GM21529 (cell line): ENCODE measurements at regions not wholly inside any gene's neighbourhood (a gene's known extent, or its start where the extent isn't known, plus 50 kb on each side); places are given as distances from the start of the nearest gene placed in this dataset.
"Not testable (repeated sequence)": the region's sequence is repeated elsewhere in the genome, so short reads cannot be mapped to it uniquely, and the experiment has no call there.

Experiments used
- ATAC-seq: cut with Tn5 transposase; IDR thresholded peaks from one replicate; pipeline ENCODE4 v1.9.1; 2021; ENCODE audit not compliant: unreplicated experiment

- no peak for ATAC-seq
These were observed 108.8 kb downstream of the NPY start for GRCh38 chr7:24392774-24393173.

DNA sequence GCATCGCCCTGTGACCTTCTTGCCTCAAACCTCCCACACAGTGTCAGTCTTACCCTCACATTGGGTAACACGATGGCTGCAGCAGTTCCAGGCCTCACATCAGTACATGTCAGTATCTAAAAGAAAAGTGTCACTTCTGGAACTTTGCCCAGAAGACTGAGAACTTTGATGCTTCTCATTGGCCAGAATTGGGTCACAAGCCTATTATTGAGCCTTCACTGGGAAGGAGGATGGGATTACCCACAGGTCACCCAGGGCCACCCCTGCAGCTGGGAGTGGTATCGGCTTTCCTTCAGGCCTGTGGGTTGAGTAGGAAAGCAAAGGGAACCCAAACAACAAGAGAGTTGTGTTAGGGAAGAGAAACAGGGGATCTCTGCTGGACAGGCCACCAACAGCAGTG, 111.5 kb downstream of the NPY start:
- ATAC-seq, result no peak

DNA sequence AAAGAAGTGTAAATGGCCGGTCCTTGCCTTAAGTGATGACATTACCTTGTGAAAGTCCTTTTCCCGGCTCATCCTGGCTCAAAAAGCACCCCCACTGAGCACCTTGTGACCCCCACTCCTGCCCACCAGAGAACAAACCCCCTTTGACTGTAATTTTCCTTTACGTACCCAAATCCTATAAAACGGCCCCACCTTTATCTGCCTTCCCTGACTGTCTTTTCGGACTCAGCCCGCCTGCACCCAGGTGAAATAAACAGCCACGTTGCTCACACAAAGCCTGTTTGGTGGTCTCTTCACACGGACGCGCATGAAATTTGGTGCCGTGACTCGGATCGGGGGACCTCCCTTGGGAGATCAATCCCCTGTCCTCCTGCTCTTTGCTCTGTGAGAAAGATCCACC, 112.4 kb downstream of the NPY start:
- not testable (repeated sequence) for ATAC-seq

DNA sequence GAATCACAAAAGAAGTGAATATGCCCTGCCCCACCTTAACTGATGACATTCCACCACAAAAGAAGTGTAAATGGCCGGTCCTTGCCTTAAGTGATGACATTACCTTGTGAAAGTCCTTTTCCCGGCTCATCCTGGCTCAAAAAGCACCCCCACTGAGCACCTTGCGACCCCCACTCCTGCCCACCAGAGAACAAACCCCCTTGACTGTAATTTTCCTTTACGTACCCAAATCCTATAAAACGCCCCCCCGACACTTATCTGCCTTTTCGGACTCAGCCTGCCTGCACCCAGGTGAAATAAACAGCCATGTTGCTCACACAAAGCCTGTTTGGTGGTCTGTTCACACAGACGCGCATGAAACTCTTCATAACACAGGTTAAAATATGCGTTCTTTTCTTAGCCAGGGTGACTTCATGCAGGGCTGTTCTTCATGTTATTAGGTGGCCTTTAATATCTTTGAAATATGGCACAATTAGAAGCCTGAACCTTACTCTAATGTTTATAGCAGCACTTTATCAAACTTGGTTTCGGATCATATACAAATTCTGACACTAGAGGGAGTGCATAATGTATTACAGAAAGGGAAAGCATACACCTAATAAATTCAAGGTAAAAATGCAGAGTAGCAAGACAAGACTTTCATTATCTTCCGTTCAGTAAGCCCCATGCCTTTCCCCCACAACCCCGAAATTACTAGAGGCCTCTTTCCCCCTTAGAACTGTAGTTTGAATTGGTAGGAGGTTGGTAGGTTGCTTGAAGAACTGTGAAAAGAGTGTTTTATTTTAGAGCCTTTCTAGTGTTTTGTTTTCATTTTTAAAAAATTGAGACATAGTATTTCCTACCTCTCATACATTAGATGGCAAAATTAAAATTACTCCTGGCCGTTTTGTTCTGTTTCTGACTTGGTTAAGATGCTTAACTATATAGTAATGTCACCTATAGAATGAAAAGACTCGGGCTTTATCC, 117.9 kb downstream of the NPY start:
- no peak for ATAC-seq

DNA sequence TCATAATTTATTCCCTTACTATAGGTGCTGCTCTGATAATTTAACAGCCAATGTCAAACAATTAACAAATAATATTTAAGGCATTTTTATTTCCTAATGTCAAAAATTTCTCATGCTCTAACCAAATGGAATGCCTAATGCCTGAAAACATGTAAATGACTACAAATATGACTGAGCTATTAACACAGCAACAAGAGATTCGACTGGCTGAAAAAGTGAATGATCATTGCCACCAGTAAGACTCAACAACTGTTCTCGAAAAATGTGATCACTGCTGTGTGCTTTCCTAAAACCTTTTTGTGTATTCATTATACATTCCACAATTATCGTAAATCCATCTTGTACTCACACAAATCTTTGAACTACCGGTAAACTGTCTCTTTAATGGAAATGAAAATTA, 118.7 kb downstream of the NPY start:
- ATAC-seq, result no peak

DNA sequence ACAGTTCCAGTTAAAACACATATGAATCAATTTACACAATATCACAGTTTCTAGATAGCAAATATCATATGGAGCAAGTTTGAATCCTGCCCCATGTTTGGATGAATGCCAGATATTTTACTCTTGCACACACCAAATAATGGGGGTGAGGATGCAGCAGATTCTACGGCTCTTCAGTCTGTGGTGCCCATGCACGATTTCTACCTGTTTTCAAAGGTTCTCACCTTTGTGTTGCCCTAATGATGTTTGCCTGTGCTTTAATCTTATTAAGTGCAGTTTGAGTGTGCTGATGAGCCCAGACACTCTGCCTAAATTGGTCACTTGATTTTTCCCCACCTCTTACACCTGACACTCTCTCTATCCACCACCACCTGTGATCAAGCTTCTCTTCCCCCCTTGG, 119.6 kb downstream of the NPY start:
- no peak for ATAC-seq

GRCh38 chr7:24404315-24404714, 120.3 kb downstream of the NPY start:
- no peak for ATAC-seq

DNA sequence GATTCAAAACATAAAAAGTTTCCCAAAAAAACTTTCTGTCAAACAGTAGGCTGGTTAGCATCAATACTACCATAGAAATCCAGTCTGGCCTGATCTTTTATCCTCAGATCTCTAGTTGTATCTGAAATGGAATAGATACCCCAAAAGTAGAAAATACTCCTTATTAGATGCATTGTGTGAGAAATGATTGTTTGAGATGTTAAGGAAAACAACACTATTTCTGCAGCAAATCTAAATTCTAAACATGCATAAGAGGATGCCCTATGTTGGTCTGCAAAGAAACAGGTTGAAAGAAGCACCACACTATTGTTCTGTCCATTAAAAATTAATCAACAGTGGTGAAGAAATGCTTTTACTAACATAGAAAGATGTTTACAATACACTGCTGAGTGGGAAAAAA, 121.0 kb downstream of the NPY start:
- no peak for ATAC-seq

DNA sequence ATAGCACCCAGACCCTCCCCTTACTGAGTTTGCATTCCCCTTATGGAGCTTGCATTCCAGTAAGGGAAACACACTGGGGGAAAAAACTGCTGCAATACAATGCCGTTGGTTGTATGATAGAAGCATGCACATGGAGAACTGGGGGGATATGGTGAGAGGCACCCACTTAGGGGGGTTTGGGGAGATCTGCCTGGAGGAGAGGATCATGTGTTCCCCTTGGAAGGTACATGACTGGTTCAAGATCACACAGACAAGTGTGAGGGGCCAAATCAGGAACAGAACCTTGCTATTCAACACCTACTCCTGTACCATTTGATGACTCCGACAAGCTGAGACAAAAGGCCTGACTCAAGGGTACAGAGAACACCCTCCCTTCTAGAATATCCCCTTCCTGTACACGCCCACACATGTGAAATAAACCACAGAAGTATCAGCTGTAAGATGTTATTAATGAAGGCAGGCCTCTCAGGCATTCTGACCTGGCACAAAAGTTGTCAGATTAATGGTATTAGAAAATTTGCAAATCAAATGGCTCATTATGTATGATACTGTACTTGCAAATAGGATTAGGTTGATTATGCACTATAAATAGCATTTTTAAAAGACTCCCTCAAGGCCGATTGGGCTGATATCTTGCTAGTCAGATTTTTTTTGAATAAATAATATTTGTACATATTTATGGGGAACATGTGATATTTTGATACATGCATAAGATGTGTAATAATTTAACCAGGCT, 122.2 kb downstream of the NPY start:
- ATAC-seq, result no peak

DNA sequence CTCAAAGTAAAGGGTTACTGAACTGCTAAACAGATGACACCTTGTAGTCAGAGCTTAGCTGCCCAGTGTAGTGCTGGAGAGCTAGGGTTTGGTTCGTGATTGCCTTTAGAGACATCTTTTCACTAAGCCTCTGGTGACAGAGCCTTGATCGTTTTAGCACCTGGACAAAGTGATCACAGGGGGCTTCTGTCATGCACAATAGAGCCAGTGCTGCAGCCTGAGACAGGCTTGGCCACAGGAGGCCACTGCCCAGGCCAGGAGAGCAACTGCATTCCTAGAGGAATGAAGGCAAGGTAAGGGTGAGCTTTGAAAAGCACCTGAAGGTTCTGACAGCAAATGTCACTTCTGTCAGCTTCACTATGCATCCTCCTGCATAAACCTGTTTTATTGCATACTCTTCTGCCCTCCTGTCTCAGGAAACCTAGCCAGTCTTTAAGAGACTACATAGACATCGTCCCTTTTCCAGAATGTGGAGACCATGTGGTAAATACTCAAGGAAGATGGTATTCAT, 122.9 kb downstream of the NPY start:
- ATAC-seq, result no peak

GRCh38 chr7:24407965-24408364, 124.0 kb downstream of the NPY start:
- no peak for ATAC-seq

DNA sequence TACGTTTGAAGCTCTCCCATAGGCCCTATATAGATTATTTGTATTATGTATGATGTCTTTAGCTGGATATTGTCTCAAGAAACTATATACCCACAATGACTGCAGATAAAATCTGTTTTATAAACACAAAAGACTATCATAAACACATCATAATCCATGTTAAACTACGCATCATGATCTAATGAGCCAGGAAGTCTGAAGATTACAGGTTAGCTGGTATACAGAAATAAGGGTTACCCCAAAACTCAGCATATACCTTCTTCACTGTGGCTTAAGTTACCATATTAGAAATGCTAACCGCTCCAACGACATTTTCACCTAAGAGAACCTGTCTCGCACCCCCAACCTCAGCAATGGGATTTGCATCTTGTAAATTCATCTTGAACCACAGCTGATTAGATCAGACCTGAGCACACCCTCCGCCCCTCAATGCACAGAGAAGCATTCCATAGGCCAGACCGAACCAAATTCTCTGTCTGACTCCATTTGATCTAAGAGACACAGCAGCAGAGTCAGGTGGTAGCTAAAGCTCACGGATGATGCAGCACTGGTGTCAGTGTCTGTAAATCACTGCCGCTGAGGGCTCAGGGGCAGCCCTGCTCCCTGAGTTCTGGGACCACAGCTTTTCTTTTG, 124.9 kb downstream of the NPY start:
- no peak for ATAC-seq

DNA sequence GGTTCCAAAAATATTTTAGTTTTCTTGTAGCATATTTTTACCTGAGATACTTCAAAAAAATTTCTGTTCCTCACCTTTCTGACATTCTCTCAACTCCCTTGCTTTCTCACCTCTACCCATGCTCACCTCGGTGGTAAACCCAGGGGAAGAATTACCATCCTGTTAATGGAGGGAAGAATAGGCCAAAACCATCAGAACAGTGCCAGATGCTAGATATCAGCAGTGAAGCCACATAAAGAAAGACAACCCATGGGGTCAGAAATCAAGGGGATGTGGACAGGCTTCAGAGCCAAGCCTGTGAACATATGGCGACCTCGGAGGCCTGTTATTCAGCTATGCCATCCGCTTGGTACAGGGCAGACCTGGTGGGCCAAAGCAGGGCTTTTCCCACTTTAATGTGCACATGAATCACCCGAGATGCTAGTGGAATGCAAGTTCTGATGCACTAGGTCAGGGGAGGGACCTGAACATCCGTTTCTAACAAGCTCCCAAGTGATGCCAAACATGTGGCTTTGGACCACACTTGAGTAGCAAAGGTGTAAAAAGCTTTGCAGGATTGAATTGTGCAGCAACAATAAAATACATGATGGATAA, 125.5 kb downstream of the NPY start:
- ATAC-seq, result no peak

DNA sequence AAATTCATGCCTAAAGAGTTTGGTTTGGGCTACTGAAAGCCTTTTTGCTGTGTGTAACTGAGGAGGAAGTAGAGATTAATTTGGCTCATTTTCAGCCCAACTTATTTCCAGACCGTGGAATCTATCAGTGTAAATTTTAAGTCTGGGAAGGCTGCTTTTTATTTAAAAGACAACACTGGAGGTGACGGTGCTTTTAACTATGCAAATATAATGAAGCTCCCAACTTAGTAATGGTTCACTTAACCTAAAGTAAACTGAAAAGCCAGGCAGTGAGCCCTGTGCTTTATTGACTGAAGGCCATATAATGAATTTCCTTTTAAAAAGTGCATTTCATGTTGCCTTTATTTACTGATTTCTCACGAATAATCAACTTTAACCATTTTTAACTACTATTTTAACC, 127.2 kb downstream of the NPY start:
- ATAC-seq, result no peak

GRCh38 chr7:24417526-24418120, 133.6 kb downstream of the NPY start:
- no peak for ATAC-seq

GRCh38 chr7:24419077-24419476, 135.1 kb downstream of the NPY start:
- no peak for ATAC-seq

- no peak for ATAC-seq
These were observed 135.5 kb downstream of the NPY start for GRCh38 chr7:24419511-24419910.

DNA sequence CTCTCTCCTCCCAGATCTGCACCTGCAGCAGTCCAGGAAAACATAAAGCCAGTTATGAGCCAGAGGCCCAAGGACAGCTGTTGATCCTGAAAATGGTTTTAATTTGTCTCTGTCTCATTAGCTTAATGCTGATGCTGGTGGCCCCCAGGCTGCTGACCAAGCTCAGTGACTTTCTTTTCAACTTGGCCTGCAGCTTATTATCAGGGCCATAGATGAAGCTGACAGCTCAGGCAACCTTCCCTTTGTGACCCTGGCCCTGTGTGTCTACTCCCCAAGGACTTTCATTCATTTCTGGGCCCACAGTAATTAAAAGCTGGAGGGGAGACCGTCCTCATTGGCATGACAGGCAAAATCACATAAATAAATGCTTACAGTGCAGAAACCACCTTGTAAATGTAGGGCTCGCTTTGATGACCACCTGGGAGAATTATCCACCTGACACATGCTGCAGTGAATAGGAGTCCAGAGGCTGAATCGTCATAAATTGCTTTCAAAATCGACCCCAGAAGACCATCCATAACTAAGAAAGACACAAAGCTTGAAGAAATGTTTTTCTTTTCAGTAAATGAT, 138.5 kb downstream of the NPY start:
- no peak for ATAC-seq

DNA sequence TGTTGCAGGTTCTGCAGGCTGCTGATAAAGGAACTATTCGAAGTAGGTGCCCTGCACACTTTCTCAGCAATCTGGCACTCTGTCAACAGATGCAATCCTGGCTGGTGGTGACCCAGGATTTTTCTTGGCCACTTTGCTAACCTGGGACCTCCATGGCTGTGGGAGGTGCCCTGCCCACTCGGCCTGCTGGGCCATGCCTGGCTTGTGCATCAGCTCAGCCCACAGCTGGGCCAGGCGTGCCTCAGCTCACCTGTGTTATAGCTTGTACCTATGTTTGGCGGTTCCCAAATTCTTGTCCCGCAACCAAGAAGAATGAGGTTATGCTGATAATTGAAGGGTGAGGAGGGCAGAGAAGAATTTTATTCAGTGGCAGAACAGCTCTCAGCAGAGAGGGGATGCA, 141.7 kb downstream of the NPY start:
- no peak for ATAC-seq

- no peak for ATAC-seq
These were observed 143.1 kb downstream of the NPY start for GRCh38 chr7:24427048-24427447.
